CD4-positive, alpha-beta T cell treated with Interleukin-6 at 100 ng/mL for 8 hours (primary cell): ENCODE measurements at regions not wholly inside any gene's neighbourhood (a gene's known extent, or its start where the extent isn't known, plus 50 kb on each side); places are given as distances from the start of the nearest gene placed in this dataset.

ENCODE experiments used
- DNase-seq: peaks from one replicate; pipeline ENCODE4 v3.0.0-alpha.2; 2020; ENCODE audit warnings: mixed read lengths, low spot score

DNA sequence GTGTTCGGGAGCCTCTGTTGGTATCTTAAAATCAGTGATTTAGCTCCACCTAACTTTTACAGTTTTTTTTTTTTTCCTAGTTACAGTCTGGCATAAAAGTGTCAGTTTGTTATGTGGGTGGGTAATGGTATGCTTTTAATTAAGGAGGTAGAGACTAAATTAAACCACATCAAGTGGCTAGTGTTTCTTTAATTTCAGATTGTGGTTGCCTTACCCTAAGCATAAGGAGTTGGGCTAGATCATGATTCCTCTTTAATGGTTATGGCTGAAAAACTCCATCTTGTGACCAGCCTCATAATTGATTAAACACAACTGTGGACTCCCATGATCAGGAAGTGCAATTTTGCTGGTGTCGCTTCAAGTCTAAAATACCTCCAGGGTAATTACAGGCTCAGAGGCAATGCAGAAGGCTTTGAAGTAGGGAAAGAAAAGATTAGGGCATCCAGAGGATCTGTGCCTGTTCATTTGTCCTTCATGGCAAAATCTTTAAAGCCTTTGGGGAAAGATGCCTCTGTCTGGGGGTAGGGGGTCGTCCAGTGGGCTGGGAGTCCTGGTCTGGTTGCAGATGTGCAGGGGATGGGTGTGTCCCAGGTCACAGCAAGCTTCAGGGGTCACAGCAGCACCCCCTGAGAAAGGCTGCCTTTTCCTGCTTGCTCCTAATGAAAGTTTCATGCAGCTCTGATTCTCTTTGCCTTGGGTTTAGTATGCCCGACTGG, 579.2 kb downstream of the BCL11A start:
- no peak for DNase-seq

DNA sequence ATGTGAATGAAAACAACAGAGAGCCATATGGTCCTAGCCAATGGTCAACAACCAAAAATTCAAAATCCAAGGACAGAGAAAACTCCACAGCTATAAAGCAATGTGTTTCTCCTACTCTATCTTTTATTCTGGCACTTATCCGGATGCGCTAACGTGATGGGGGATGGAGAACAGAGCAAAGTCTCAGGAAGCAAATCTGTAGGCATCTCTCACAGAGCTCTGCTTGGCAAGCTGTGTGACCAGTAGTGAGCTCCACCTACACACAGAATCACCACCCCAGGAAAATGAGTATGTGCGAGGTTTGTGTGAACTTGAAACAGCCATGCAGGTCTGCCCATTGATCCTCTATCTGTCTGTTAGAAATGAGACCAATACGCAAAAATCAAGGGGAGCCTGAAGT, 584.3 kb downstream of the BCL11A start:
- no peak for DNase-seq

DNA sequence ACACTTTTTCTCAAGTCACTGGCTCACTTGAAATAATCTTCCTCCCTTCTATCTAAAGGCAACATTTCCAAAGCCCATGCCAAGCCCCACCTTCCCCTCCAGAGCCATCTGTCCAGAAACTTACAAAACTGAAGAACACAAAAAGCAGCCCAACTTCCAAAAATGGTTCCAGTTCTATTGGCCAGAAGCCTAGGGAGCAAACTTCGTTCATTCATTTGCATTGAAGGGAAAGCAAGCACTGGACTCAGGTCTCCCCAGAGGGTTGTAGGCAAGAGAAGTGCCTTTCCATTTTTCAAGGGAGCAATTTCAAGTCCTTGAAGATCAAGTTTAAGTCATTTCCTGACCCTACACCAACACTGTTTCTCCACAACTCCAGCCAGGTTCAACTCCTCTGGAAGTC, 585.0 kb downstream of the BCL11A start:
- DNase-seq, result no peak

DNA sequence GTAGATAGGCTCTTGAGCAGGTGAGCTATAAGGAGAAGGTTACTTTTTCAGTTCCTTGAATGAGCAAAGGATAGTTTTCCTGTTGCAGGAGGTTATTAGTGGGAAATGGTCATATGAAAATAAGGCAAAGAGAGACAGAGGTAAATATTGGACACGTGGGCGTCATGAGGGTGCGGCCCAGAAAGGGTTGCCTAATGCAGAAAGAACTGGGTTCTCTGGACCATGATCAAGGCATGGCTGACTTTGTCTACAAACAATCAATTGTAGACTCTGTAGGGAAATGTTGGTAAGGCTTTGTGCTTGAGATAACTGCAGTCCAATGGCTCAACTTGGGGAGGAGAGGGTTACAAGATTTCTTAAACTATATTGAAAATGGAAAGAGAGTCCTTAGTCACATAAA, 585.8 kb downstream of the BCL11A start:
- no peak for DNase-seq

DNA sequence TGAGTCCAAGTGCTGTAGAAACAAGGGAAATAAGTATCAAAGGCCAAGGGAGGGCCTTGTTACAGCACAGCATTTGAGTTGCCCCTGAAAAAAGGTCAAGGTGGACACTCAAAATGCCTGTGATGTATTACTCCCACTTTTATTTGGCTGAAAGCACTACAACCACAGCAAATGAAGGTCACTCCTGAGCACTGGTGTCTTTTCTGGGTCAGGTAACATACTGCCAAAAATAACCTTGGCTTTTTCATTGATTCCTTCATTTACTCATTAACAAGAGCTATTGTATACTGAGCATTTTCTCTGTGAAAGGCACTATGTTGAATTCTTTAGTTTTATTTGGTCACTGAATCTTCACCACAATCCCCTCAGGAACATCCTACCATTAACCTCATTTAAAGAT, 590.3 kb downstream of the BCL11A start:
- DNase-seq, result no peak

DNA sequence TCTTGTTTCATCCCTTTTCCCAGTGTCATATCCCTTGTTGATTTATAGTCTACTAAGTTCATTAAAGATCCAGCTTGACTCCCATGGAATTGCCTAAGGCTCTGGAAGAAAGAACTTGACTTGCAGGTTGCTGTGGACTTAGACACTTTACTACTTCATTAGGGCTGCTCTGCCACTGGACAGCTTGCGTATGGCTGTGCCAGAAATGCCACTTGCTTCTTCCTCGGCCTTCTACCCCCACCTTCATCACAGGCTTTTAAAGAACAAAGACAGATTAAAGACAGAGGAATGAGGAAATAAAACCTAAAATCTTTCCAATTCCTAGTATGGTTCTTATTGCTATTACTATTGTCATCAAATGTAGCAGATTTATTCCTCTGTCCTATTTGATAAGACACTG, 591.7 kb downstream of the BCL11A start:
- DNase-seq, result no peak

DNA sequence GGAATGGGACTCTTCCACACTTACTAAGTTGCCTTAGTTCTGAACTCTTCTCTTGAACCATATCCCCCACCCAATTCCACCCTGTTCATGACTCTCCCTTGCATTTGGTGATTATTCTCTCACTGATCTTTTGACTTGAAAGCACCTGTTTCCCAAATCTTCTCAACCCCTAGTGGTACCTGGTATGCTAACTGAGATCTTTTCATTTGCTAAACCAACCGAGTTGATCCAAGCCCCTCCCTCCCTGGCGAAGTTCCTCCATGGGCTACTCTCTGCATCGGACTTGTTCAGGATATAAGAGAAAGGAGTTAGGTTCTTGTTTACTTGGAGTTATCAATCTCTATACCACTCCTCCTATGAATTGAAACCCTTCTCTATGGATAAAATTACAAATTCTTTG, 593.5 kb downstream of the BCL11A start:
- no peak for DNase-seq

DNA sequence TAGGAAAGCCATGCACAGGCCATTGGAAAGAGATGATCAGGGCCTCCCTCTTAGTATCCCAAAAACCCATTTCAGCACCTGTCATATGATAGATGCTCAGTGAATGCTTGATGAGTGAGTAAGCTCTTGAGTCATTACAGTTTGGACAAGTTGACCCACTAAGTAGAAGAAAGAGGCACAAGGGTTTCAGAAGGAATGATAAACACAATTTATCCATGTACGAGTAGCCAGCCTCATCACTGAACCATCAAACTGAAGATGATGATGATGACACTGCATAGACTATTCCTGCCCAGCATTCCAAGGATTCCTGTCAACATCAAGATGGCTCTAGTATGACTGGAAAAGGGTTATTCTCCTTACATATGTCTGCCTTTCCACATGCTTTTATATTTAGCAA, 596.0 kb downstream of the BCL11A start:
- DNase-seq, result no peak

DNA sequence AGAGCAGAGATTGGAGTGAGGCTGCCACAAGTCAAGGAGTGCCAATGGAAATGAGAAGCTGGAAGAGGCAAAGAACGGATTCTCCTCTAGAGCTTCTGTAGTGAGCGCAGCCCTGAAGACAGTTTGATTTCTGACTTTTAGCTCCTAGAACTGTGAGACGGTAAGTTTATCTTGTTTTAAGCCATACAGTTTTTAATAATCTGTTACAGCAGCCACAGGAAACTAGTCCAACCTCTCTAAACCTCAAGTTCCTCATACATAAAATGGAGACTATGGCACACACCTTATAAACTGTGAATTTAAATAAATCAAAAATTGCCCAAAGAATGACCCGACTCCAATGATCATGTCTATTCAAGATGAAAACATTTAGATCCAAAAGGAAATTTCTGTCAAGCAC, 596.5 kb downstream of the BCL11A start:
- no peak for DNase-seq

DNA sequence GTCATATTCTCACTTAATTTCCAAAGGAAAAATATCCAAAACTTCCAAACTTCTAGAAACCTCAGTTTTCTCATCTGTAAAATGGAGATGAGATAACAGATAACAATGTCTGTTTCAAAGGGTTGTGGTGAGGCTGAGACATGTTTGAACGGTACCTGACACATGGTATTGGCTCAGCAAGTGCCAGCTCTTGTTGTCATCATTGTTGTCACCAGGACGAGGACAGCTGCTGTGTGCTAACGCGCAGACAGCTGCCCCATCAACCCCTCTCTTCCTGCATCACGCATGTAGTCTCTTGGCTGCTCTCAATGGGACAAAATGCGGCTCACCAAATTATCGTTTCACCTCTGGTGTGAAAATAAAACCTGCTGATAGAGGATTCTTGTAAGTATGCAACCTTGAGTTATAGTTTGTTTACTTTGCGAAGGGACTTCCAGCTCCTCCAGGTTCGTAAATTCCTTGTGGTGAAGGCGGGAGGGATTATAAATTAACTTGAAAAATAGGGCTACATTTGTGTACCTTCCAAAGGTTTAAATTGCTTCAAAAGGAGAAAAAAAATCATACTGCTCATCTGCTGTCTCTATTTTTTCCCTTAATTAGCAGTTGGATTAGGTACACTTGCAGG, 605.4 kb downstream of the BCL11A start:
- DNase-seq, result no peak

DNA sequence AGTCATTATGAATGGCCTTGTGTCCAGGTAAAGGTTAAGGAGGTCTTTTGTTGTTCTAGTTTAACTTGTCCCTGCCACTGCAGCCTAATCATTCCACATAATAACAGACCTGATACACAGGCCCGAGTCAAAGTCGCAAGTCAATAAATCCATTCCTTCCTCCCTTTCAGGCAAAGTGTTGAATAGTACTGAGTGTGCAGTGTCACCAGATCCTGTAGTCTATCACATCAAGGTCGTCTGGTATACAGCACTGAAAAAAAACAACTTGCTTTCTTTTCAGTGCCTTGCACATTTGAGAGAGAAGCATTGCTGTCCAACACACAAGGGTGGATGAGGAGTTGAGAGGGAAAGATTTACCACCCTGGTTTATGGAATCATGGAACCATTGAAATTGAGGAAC, 606.2 kb downstream of the BCL11A start:
- DNase-seq, result no peak

DNA sequence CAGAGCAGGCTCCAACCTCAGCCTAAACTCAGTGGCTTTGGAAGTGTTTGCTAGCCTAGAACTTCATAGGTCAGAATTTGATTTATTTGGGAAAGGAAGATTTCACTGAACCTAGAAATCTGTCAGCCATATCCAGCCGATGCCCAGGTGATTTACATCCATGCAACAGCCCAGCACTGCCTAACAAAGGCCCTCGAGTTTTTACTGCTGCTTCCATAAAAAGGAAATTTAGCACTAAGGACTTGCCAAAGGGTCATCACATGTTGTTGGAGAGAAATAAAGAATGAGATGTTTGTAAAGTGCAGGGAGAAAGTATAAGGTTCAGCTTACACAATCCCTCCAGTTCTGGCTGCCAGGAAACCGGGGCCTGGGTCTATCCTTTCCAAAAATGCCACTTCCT, 614.2 kb downstream of the BCL11A start:
- no peak for DNase-seq

DNA sequence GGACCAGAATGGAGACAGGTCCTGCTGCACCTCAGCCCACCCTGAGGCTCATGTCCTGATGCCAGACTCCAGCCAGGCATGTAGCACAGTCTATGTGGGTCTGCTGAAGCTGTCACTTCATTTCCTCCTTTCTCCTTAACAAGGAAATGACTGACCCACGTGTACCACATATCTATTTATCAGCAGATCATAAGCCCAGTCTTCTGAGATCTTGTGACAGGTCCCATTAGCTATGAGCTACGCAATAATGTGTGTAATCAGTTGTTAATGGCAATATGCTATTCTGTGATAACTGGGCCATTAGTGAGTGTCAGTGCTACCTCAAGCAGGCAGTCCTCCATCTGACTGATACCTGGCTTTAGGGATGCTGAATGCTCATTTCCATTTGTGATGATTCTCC, 615.3 kb downstream of the BCL11A start:
- DNase-seq, result no peak

DNA sequence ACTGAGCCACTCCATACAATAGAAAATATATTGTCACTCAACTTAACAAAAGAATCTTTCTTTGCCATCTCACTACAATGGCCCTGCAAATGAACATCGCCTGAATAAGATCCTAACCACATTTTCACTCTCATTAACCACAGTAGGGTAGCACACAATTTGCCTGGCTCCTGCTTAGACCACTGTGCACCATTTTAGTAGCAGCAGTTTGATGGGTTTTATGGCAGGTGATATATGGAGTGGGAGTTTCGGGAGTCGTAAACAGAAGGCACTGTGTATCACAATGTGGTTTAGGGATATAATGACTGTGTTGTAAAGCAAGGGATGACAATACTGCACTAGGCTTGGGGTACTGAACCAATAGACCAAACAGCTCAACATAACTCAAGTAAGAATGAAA, 617.4 kb downstream of the BCL11A start:
- DNase-seq, result no peak

DNA sequence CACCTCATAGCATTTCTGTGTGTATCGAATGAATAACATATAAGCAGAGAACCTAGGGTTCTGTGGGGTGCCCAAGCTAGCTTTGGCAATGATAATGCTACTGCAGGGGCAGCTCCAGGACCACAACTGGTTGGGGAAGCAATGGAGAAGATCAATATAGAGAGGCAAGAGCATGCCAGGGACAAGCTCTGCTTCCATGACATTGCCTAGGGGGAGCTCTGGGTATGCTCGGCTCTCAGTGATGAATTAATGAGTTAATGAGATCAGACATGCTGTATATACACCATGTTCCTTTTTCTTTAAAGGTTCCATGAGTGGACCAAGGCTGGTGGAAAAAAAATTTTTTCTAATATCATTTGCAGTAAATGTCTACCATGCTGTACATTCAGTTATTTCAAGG, 618.4 kb downstream of the BCL11A start:
- no peak for DNase-seq

DNA sequence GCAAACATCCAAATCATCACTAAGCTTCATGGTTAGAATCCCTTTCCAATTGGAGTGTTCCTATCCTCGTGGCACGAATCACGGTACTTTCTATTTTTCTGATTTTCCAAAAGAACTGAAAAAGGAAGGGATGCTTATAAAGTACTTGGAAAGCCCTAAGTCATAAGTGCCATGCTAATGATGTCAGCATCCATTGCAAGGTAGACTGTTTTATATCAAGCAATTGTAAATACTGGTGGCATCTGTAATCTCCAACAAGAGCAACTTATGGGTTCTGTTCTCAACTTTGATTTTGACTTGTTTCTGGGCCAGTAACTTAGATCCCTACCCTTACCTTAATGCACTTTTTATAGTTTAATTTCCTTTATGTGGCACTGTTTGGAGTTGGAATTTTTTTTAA, 619.5 kb downstream of the BCL11A start:
- DNase-seq, result no peak

DNA sequence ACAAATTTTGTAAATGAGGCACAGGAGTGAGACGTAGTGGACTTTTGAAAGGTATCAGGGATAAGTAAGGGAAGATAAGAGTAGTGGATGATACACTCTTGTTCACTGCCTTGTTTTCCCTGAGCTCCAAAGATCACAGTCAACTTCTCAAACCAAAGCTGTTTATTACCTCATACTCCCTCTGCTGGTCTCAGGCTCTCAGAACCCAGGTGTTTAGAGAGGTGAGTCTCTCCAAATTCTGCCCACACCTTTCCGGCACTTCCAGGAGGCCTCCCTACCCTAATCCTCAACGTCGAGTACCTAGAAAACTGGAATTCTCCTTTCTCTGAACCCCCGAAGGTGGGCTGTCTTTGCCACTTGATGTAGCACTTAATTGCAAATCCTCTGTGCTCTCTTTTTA, 621.1 kb downstream of the BCL11A start:
- no peak for DNase-seq

DNA sequence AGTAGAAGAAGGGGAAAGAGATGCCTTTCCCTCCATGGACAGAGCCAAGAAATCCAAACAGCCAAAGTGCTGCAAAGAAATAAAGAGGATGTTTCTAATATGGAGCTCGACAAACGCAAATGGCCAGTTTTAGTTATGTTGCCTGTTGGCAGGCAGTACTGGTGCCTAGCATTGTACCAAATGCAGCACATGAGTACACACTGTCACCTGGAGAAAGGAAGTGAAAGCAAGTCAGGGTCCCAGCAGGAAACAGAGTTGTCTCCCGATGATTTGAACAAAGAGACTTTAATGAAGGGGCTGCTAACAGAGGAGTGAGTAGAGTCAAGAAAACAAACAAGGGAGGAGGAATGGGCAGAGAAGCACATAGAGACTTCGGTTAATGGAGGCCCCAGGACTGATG, 623.0 kb downstream of the BCL11A start:
- no peak for DNase-seq

DNA sequence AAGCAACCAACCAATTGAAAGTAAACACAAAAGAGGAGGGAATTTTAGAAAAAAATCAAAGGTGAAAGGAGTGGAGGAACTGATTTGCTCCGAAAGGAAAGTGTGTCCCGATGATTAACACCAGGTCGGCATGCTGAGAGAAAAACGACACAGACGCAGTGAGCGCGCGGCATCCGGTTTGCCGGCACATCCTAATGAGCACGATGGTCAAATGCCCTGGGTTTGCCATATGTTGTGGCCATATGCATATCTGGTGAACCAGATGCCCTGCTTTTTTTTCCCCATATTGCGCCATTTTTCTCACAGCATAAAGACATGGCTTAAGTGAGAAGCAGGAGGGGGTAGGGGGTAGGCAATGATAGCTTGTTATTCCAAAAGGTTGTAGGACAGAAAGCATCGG, 626.7 kb downstream of the BCL11A start:
- no peak for DNase-seq

DNA sequence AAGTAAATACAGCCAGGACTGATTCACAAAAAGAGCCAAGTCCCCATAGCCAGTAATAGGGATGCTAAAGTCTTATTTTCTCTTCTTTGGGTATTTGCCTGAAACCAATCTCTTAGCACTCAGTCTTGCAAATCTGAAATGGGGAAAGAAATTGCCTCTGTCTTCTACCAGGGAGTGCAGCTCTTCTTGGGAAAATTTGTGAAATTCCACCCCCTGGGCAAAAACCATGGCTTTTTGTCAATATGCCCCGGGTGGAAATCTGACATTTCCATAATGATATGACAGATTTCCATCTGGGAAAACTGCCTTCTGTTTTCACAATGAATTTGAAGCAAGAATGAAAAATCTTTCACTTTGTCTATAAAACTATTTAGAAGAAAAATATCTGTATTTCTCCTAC, 628.1 kb downstream of the BCL11A start:
- no peak for DNase-seq

DNA sequence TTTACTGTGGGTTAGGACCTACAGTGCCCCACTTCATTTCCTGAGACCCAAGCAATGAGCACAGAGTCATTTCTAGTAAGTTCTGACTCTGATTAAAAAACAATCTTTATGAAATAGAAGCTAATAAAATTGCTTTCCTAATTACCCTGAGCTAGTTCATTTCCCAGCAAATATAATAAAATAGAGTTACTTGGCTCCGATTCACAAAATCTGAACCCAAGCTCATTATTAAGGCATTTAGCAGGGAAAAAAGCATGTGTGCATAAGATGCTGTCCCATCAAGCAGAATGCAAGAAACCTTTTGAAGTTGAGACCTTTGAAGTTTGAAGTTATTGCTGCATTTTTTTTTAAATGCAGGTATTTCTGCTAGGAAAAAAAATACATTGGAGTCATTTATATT, 629.1 kb downstream of the BCL11A start:
- no peak for DNase-seq

DNA sequence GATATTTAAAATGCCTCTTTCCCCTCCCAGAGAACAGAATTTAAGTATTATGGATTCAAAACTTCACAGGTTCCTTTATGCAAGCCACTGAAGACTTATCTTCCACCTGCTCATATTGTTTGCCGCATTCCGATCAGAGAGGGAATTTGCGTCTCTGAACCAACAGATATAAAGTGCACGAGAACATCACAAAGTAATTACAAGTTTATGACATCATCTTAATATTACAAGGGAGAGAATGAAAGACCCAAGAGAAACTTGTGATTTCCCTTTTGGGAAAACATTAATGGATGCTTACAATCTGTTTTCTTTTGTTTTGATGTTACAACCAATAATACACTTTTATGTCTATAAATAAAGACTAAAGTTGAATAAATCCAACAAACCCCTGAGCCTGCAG, 631.0 kb downstream of the BCL11A start:
- DNase-seq, result no peak

DNA sequence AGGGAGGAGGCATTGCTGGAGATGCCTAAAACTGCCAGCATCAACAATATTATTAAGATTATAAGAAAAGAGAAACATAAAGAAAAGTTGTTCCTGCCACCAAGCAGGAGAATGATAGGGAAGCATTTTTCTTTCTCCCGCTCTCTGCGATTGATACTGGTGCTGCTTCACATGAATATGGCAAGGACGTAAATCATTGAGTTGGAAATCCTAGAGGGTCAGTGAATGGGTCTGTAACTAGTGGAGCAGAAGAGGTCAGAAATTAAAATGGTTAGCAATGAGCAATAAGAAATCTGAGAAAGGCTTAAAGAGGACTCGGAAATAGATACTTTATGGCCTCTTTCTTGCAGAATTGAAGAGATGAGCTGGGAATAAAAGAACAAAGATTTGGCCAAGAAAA, 631.7 kb downstream of the BCL11A start:
- DNase-seq, result no peak

DNA sequence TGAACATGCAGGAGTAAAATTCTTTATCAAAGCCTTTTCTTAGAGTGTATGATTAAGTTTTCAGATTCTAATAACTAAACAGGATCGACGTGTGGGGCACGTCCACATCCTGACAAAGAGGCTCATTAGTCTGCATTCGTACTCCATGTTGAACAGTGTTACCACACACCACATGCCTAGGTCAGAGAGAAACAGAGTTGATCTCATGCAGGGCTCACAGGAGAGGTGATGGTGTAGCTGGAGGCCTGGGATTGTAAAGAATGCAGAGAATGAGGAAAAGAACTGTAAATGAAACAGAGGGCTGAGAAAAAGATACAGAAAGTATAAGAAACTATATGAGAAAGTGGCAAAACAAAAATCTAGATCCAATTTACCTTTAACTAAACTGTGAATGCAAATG, 632.5 kb downstream of the BCL11A start:
- no peak for DNase-seq
